ENCODE measurements at regions not wholly inside any gene's neighbourhood (a gene's known extent, or its start where the extent isn't known, plus 50 kb on each side); places are given as distances from the start of the nearest gene placed in this dataset.

GRCh38 chr3:144142151-144142840 lies 170.7 kb downstream of the DIPK2A start:
- DNase-seq = no peak

- DNase-seq = no peak
Observed at GRCh38 chr3:144148356-144148755, 176.7 kb downstream of the DIPK2A start.

DNA sequence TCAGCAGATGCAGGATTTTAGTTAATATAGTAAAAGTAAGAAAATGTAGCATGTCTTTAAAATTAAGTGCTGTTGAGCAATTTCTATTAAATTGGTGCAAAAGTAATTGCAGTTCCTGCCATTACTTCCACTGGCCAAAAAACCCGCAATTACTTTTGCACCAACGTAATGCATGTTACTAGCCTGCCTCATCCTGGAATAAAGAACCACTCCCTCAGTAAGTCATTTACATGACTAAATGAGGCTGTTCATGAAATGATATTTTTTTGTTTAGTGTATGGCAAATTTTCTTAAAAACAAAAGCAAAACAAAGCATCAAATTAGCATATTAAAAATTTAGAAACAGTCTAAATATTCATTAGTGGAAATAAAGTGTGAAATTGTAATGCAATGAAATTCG lies 180.4 kb downstream of the DIPK2A start:
- DNase-seq = no peak

DNA sequence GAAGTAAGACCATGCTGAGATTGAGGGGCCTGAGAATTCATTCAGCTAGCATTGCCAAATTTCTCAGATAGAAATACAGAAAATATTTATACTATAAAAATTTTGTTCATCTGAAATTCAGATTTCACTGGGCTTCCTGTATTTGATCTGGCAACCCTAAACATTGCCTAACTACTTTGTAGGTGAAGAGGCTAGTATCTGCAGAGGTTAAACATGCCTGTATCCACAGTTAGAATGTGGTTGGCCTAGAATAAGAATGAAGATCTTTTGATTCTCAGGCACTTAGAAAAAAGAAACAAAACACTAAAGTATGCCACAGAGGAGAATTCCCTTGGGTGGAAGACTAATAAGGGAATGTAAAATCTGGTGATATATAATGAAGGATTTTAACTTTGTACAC lies 189.0 kb downstream of the DIPK2A start:
- DNase-seq = no peak

DNA sequence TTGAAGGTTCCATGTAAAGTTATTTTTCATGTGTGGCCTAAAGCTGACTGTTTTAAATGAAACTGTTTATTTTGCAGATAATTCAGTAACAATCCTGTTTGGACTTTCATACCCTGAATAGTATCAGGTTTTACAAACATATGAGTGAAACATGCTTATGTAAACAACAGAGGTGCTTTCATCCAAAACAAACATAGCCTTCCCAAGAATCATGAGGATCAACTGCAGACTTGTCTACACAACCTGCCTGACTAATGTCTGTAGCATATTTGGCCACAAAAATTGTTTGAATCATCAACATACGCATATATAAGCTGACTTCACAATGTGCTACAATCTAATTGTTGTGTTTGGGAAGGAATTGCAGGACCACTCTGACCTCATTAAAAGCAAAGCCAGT lies 190.4 kb downstream of the DIPK2A start:
- no peak for DNase-seq

GRCh38 chr3:144164352-144164751 lies 192.7 kb downstream of the DIPK2A start:
- DNase-seq = no peak

- DNase-seq = no peak
Observed at GRCh38 chr3:144165482-144165881, 193.9 kb downstream of the DIPK2A start.

DNA sequence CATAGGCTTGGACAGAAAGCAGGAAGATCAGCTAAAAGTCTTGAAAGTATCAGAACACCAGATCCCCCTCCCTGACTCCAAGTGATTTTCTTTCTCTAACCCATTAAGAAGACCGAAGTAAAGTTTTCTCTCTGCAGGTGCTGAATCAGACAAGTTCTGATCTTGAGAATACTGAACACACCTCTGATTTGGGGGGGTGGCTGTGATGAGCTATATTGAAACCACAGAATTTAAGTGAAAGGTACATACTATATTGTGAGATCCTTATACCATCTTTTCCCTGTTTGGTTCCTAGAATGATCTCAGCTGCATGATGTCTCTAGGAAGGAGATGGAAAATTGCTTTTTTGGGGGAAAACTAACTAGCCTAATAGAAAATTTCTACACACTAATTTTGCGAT lies 196.0 kb downstream of the DIPK2A start:
- DNase-seq = no peak

DNA sequence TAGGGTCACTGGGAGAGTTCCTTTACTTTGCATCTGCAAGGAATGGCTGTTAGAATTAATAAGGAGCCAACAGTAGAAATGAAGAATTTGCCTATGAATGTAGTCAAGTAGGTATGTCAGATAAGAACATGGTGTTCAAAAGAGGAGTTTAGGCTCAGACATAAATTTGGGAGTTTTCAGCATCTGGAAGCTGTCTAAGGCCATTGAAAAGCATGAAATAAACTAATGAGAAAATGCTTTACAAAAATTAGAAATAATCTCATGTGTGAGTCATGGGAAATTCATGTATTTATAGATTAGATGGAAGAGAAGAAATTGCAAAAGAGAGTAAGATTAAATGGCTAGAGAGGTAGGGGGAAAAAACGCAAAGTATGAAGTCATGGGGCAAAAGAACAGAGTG lies 201.9 kb downstream of the DIPK2A start:
- DNase-seq = no peak

DNA sequence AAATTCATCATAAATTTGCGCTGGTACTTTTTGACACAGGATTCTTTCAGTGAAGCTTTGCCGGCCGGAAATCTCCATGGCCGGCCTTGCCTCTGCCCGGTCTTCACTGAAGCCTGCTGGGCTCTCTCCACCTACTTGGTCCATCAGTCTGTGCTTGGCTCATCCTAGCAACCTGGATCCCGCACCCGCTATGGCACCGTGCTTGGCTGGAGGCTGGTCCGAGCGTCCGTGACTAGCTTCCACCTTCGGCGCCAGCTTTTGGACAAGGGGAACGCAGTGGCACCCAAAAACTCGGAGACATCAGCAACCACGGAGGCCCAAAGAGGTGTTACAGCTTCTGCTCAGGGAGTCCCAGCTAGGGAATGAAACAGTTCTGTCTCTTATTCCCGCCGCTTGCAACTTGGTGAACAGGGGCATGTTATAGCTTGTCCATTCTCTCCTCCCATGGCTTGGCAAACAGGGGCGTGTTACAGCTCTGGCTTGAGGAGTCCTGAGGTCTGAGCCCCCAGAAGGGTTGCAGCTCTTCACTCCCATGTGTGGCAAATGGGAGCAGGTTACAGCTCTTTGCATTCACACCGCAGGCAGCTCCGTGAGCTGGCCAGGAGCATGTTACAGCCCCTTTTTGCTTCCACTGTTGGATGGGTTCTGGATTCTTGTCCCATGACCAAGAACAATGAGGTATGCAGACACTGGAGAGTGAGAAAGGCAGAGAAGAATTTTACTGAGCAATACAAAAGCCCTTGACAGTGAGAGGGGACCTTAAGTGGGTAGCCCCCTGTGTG lies 204.2 kb downstream of the DIPK2A start:
- DNase-seq = no peak

- no peak for DNase-seq
Observed at GRCh38 chr3:144177649-144178048, 206.0 kb downstream of the DIPK2A start.

DNA sequence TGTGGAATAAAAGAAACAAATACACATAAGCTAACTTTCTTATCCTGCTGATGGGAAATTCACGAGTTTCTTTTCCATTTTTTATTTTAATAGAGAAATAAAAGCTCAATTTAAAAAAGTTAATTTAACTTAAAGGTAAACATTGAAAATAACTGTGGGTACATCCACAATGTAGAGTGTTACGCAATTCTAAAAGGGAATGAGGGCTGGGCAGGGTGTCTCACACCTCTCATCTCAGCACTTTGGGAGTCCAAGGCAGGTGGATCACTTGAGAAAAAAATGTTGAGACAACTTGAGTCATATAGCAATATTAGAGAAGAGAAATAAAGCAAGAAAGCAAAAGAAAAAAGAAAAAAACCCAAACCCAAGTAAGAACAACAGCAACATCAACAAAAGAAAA lies 207.0 kb downstream of the DIPK2A start:
- no peak for DNase-seq

- no peak for DNase-seq
Observed at GRCh38 chr3:144181062-144181461, 209.4 kb downstream of the DIPK2A start.

GRCh38 chr3:144182501-144182900 lies 210.9 kb downstream of the DIPK2A start:
- DNase-seq = no peak

DNA sequence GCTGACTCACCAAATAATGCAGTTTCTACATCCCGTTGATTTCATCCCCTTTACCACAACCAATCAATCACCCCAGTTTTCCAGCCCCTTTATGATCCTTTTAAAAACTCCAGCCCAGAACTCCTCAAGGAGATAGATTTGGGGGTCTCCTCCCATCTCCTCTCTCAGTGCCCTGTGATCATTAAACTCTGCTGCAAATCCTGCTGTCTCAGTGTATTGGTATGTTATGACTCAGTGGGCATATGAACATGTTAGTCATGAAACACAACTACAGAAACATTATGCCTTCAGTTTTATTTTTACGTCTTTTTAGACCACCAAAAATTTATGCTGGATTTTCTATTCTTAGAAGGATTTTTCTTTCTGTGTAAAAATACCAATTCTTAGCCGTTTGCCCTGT lies 213.7 kb downstream of the DIPK2A start:
- no peak for DNase-seq

DNA sequence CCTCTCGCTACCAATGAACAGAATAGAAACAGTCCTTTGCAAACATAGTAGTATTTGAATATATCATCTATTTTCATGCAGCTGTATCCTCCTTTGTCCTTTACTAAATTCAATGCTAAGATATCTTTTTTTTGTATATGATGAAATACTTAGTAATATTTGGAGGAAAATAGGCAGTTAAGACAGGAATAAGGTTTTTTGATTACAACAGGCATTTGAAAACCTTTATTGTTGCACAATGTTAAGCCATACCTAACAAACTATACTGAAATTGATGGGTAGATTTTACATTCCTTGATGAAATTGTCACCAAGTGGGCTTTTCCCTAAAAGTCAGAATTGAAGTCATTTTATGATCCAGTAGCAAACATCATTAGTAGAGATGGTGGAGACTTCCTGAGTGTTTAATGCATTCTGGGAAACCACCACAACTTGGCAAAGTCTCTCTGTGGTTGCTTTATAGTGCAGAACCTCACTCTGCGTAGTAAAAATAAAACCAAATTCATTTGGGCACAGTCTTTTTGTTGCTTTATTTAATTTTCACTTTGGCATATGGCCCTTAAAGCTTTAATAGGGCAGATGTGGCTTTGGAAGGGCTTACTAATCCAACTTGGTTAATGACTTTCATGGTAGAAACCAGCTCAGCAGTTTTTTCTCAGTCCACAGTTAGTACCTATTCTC lies 216.0 kb downstream of the DIPK2A start:
- DNase-seq = no peak

DNA sequence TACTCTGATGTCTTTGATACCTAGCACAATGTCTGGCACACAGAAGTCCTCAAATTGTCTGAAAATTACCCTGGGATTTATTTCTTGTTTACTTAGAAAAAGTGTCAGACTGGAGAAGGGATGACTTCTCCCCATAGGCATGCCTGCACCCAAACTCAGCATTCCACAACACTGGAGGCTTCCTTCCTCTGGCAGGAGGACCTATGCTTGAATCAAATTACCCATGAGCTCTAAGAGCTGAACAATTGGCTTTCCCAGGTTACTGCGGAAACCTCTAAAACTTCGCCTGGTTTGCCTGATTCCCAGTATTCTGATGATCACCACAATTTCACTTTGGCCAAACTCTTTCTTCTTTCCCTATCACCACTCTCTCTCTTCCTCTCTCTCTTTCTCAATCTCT lies 217.4 kb downstream of the DIPK2A start:
- DNase-seq = no peak

GRCh38 chr3:144197116-144197515 lies 225.5 kb downstream of the DIPK2A start:
- no peak for DNase-seq

- DNase-seq = no peak
Observed at GRCh38 chr3:144197582-144197981, 226.0 kb downstream of the DIPK2A start.

GRCh38 chr3:144200004-144200403 lies 228.4 kb downstream of the DIPK2A start:
- DNase-seq = no peak

GRCh38 chr3:144200466-144200865 lies 228.8 kb downstream of the DIPK2A start:
- no peak for DNase-seq

GRCh38 chr3:144221761-144222160 lies 250.1 kb downstream of the DIPK2A start:
- no peak for DNase-seq

GRCh38 chr3:144229330-144229729 lies 257.7 kb downstream of the DIPK2A start:
- DNase-seq = no peak

GRCh38 chr3:144229953-144230352 lies 258.3 kb downstream of the DIPK2A start:
- no peak for DNase-seq
